H1 (cell line): ENCODE measurements at regions not wholly inside any gene's neighbourhood (a gene's known extent, or its start where the extent isn't known, plus 50 kb on each side); places are given as distances from the start of the nearest gene placed in this dataset.

Experiments used
- CTCF ChIA-PET: fragments of 300-600 bp; sonication (Branson Sonifier 250); formaldehyde crosslinking; loops from one replicate; lab custom pipeline; 2021; ENCODE audit not compliant: partially characterized antibody; lab: Charles Lee
- POLR2A ChIA-PET: fragments of 300-600 bp; sonication (Branson Sonifier 250); formaldehyde crosslinking; loops from one replicate; lab custom pipeline; 2021; ENCODE audit warnings: inconsistent platforms; ENCODE audit not compliant: partially characterized antibody; lab: Charles Lee
- DNase-seq, 2 experiments: peaks; one replicate each; pipeline versions ENCODE4 v3.0.0 to v3.0.0-alpha.2; 2010 to 2022; ENCODE audit warnings: low spot score in 2 of 2, low read depth in 1 of 2, mixed read lengths in 1 of 2
- FAIRE-seq: peaks from 2 replicates; lab custom pipeline; 2011; peaks lifted over from hg19 to GRCh38; lab: Jason Lieb, UNC
- H2AFZ ChIP-seq: 2 replicates; pipeline ENCODE4 v1.8.1; 2012; ENCODE audit warnings: low read length, inconsistent platforms
- H2AK5ac ChIP-seq: 2 replicates; pipeline ENCODE4 v1.6.1; 2013; ENCODE audit warnings: low read depth, low read length
- H2BK120ac ChIP-seq: replicated peaks from 2 replicates; pipeline ENCODE3; 2013; ENCODE audit warnings: low read depth, low read length, inconsistent platforms
- H2BK12ac ChIP-seq: 2 replicates; pipeline ENCODE4 v1.6.1; 2013; ENCODE audit warnings: low read depth, low read length
- H2BK15ac ChIP-seq: 2 replicates; pipeline ENCODE4 v1.6.1; 2013; ENCODE audit warnings: low read length
- H2BK20ac ChIP-seq: 2 replicates; pipeline ENCODE4 v1.6.1; 2013; ENCODE audit warnings: low read length
- H2BK5ac ChIP-seq: 2 replicates; pipeline ENCODE4 v1.6.1; 2013; ENCODE audit warnings: low read depth, low read length
- H3K14ac ChIP-seq: 2 replicates; pipeline ENCODE4 v1.6.1; 2013; ENCODE audit warnings: inconsistent platforms; ENCODE audit not compliant: insufficient read length
- H3K18ac ChIP-seq: 2 replicates; pipeline ENCODE4 v1.6.1; 2013; ENCODE audit warnings: low read length; ENCODE audit errors: extremely low read depth
- H3K23ac ChIP-seq: 2 replicates; pipeline ENCODE4 v1.6.1; 2013; ENCODE audit warnings: inconsistent platforms; ENCODE audit not compliant: insufficient read length
- H3K23me2 ChIP-seq: 2 replicates; pipeline ENCODE4 v1.6.1; 2013; ENCODE audit warnings: low read depth, low read length
- H3K27ac ChIP-seq: 2 replicates; pipeline ENCODE4 v1.6.1; 2011; ENCODE audit warnings: low read depth, low read length, inconsistent platforms
- H3K27me3 ChIP-seq, 4 experiments: replicated peaks in 1 of 4; 1 replicate in 1 of 4; 2 replicates in 3 of 4; pipeline versions ENCODE4 v1.6.1 to v1.8.1; 2011 to 2013; ENCODE audit warnings: low read length in 3 of 4, mild to moderate bottlenecking in 3 of 4, inconsistent platforms in 2 of 4, mixed read lengths in 2 of 4, moderate library complexity in 1 of 4; ENCODE audit not compliant: control insufficient read depth in 3 of 4, insufficient read depth in 3 of 4; ENCODE audit errors: extremely low read depth in 1 of 4
- H3K36me3 ChIP-seq, 4 experiments: 2 replicates each; pipeline versions ENCODE4 v1.6.1 to v1.8.1; 2011 to 2013; ENCODE audit warnings: mild to moderate bottlenecking in 4 of 4, low read length in 3 of 4, moderate library complexity in 2 of 4, control low read depth in 1 of 4, inconsistent platforms in 1 of 4; ENCODE audit not compliant: insufficient read depth in 4 of 4, control insufficient read depth in 2 of 4
- H3K4ac ChIP-seq: replicated peaks from 2 replicates; pipeline ENCODE3; 2013; ENCODE audit warnings: low read length, low read depth, mixed read lengths, inconsistent platforms; ENCODE audit not compliant: insufficient read length
- H3K4me1 ChIP-seq, 4 experiments: replicated peaks in 1 of 4; 1 replicate in 1 of 4; 2 replicates in 3 of 4; pipeline versions ENCODE4 v1.6.1 to v1.8.1; 2011 to 2013; ENCODE audit warnings: low read length in 3 of 4, inconsistent platforms in 2 of 4, mixed read lengths in 1 of 4; ENCODE audit not compliant: insufficient read depth in 4 of 4, control insufficient read depth in 3 of 4
- H3K4me2 ChIP-seq, 2 experiments: 2 replicates each; pipeline versions ENCODE4 v1.6.1 to v1.8.1; 2011 to 2013; ENCODE audit warnings: low read depth in 2 of 2, low read length in 2 of 2, control low read depth in 1 of 2, inconsistent platforms in 1 of 2, mild to moderate bottlenecking in 1 of 2; ENCODE audit not compliant: insufficient read depth in 1 of 2
- H3K4me3 ChIP-seq, 4 experiments: fragments of 200-600, 300-600 bp in 1 of 4; sonication (generic), shearing (Covaris generic), sonication (Bioruptor Twin) in 1 of 4; 2 replicates each; pipeline versions ENCODE4 v1.5.1 to v1.8.1; 2011 to 2016; ENCODE audit warnings: low read length in 4 of 4, low read depth in 3 of 4, control low read depth in 2 of 4, inconsistent platforms in 2 of 4, mild to moderate bottlenecking in 2 of 4, mixed read lengths in 1 of 4, moderate library complexity in 1 of 4; ENCODE audit not compliant: insufficient read depth in 2 of 4; ENCODE audit errors: extremely low read depth in 1 of 4
- H3K56ac ChIP-seq: replicated peaks from 2 replicates; pipeline ENCODE3; 2013; ENCODE audit warnings: low read depth, mild to moderate bottlenecking, mixed read lengths, low read length, inconsistent platforms; ENCODE audit not compliant: insufficient read length
- H3K79me1 ChIP-seq: 2 replicates; pipeline ENCODE4 v1.6.1; 2013; ENCODE audit warnings: low read depth, low read length, control low read depth
- H3K79me2 ChIP-seq, 2 experiments: 2 replicates each; pipeline versions ENCODE4 v1.6.1 to v1.8.1; 2012 to 2013; ENCODE audit warnings: low read length in 2 of 2, mild to moderate bottlenecking in 2 of 2, inconsistent platforms in 1 of 2; ENCODE audit not compliant: insufficient read depth in 2 of 2, control insufficient read depth in 1 of 2
- H3K9ac ChIP-seq, 4 experiments: replicated peaks in 1 of 4; 1 replicate in 1 of 4; 2 replicates in 3 of 4; pipeline versions ENCODE4 v1.6.1 to v1.8.1; 2011 to 2013; ENCODE audit warnings: low read depth in 3 of 4, low read length in 3 of 4, control low read depth in 2 of 4, mild to moderate bottlenecking in 2 of 4, moderate library complexity in 2 of 4, inconsistent platforms in 1 of 4; ENCODE audit errors: extremely low read depth in 1 of 4
- H3K9me3 ChIP-seq, 2 experiments: 2 replicates each; pipeline versions ENCODE4 v1.6.1 to v1.8.1; 2012 to 2013; ENCODE audit warnings: mild to moderate bottlenecking in 2 of 2, moderate library complexity in 2 of 2, control low read depth in 1 of 2, inconsistent platforms in 1 of 2, low read depth in 1 of 2, low read length in 1 of 2, mixed read lengths in 1 of 2; ENCODE audit not compliant: insufficient read depth in 2 of 2
- H4K20me1 ChIP-seq, 2 experiments: replicated peaks in 1 of 2; 2 replicates each; pipeline versions ENCODE3 to v1.8.1; 2011 to 2013; ENCODE audit warnings: inconsistent platforms in 2 of 2, low read length in 2 of 2, mild to moderate bottlenecking in 1 of 2; ENCODE audit not compliant: insufficient read depth in 2 of 2, control insufficient read depth in 1 of 2
- H4K5ac ChIP-seq: 2 replicates; pipeline ENCODE4 v1.6.1; 2013; ENCODE audit warnings: low read length, low read depth, mixed read lengths, inconsistent platforms; ENCODE audit not compliant: insufficient read length
- H4K8ac ChIP-seq: 2 replicates; pipeline ENCODE4 v1.8.0; 2013; ENCODE audit warnings: mild to moderate bottlenecking, moderate library complexity, low read length, inconsistent platforms; ENCODE audit not compliant: insufficient read depth; ENCODE audit errors: extremely low read depth
- H4K91ac ChIP-seq: replicated peaks from 2 replicates; pipeline ENCODE3; 2013; ENCODE audit warnings: low read length, mixed read lengths, inconsistent platforms; ENCODE audit not compliant: insufficient read length
- CBX8 ChIP-seq: fragments of 300-800, 300-1000 bp; sonication (generic); IDR thresholded peaks from 2 replicates; pipeline ENCODE4 v1.7.1; 2016; ENCODE audit warnings: low read depth, low read length, borderline replicate concordance
- EGR1 ChIP-seq: IDR thresholded peaks from 2 replicates; pipeline ENCODE4 v1.6.1; 2011; ENCODE audit warnings: low read depth, low read length, borderline replicate concordance
- JUN ChIP-seq: IDR thresholded peaks from 2 replicates; pipeline ENCODE4 v1.6.1; 2011; ENCODE audit warnings: low read depth, mild to moderate bottlenecking, improper control_type of control experiment, low read length
- NRF1 ChIP-seq: IDR thresholded peaks from 2 replicates; pipeline ENCODE4 v1.6.1; 2011; ENCODE audit warnings: mild to moderate bottlenecking, low read depth, low read length, improper control_type of control experiment
- RNF2 ChIP-seq: fragments of 200-900, 300-1000 bp; sonication (generic); IDR thresholded peaks from 2 replicates; pipeline ENCODE4 v1.7.1; 2016; ENCODE audit warnings: borderline replicate concordance, low read depth, mild to moderate bottlenecking, antibody characterized with exemption, low read length; ENCODE audit not compliant: poor library complexity, severe bottlenecking; ENCODE audit errors: missing control alignments
- SAP30 ChIP-seq: fragments of 300-600 bp; sonication (generic); IDR thresholded peaks from 2 replicates; pipeline ENCODE4 v1.7.1; 2012; ENCODE audit warnings: low read length, moderate library complexity, mild to moderate bottlenecking, inconsistent platforms; ENCODE audit not compliant: insufficient read depth, insufficient replicate concordance
- TAF1 ChIP-seq: IDR thresholded peaks from 2 replicates; pipeline ENCODE4 v1.6.1; 2011; ENCODE audit warnings: mild to moderate bottlenecking, low read depth, low read length
- WGBS, 2 experiments: shearing (Covaris generic) in 1 of 2; methylation state at CpG; one replicate each; pipeline versions ENCODE4 v1.1.6 to v1.1.7; 2013 to 2015; ENCODE audit warnings: low lambda C conversion rate in 2 of 2, mixed read lengths in 2 of 2, inconsistent platforms in 1 of 2, low coverage in 1 of 2, missing lambda C conversion rate in 1 of 2; ENCODE audit not compliant: insufficient replicate concordance in 2 of 2, insufficient coverage in 1 of 2, insufficient read length in 1 of 2; ENCODE audit errors: extremely low coverage in 1 of 2, missing lambda C conversion rate in 1 of 2; 5-methylcytosine and 5-hydroxymethylcytosine counted together
- TF ChIP-seq, protein P1 (sequence below): IDR thresholded peaks from 2 replicates; pipeline ENCODE4 v1.6.1; 2011; ENCODE audit warnings: low read length, improper control_type of control experiment

DNA sequence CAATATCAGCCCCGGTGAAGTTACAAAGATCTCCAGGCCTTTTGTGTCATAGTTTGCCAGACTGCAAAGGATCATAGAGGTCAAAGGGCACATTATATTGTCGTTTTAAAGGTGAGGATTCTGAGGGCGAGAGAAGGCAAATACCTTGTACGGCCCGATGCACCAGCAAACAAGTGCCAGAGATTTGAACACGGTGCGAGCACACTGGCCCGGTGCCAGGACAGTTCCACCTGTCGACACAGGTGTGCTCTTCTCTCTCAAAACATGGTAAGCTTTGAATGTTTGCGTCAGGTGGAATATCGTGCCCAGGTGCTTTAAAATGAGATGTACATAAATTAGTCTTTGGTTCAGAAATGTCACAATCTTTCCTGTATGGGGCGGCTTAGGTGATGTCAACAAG is 776.1 kb upstream of the ID2 start:
- Histone ChIP-seq H4K91ac (no peak overlapping the region), H2BK120ac (no peak overlapping the region), H3K4me2 (no peak overlapping the region), H3K18ac (no peak overlapping the region), H3K79me1 (no peaks in the 10 kb centered on the region), H2BK12ac (no peak overlapping the region), H3K27ac (no peak overlapping the region), H3K23ac (no peak overlapping the region), H3K9ac (no peak overlapping the region), H2BK5ac (no peak overlapping the region), H3K9me3 (peaks cover 0 to 8% of the 10 kb centered on the region in 2 experiments; a peak in 1 of 4 replicates), H2BK15ac (no peak overlapping the region), H3K56ac (no peak overlapping the region), H3K79me2 (no peaks in the 10 kb centered on the region), H2AFZ (no peak overlapping the region), H3K4me3 (no peak overlapping the region), H3K4ac (no peak overlapping the region), H3K4me1 (peaks cover 0 to 3% (median 0%) of the 10 kb centered on the region in 4 experiments; a peak in 1 of 7 replicates), H4K20me1 (no peaks in the 10 kb centered on the region), H2AK5ac (no peak overlapping the region), H4K8ac (no peak overlapping the region), H3K27me3 (no peaks in the 10 kb centered on the region; a peak in 1 of 7 replicates), H3K36me3 (peaks cover 0 to 4% (median 0%) of the 10 kb centered on the region in 4 experiments; a peak in 1 of 8 replicates), H2BK20ac (no peak overlapping the region), H3K23me2 (no peaks in the 10 kb centered on the region), H3K14ac (no peak overlapping the region), H4K5ac (no peak overlapping the region)
- FAIRE-seq (no peak), DNase-seq (no peak)
- WGBS, 2 experiments = 92% methylated on average over 12 of the region's 12 CpGs; no CpG with 5 or more reads in 1 of the 2 experiments
- TF ChIP-seq, protein P1, sequence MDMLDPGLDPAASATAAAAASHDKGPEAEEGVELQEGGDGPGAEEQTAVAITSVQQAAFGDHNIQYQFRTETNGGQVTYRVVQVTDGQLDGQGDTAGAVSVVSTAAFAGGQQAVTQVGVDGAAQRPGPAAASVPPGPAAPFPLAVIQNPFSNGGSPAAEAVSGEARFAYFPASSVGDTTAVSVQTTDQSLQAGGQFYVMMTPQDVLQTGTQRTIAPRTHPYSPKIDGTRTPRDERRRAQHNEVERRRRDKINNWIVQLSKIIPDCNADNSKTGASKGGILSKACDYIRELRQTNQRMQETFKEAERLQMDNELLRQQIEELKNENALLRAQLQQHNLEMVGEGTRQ = no peak
- TF ChIP-seq JUN (no peak), CBX8 (no peak), RNF2 (no peak), TAF1 (no peak), EGR1 (no peak), SAP30 (no peak), NRF1 (no peak)
- POLR2A ChIA-PET = interaction anchor here (1.3 kb wide), 1 partner anchor 10 kb away, joined by 3 read pairs; no protein-coding TSS in a partner anchor
- CTCF ChIA-PET = no interaction called here
